Natural killer cell (primary cell): ENCODE measurements at regions not wholly inside any gene's neighbourhood (a gene's known extent, or its start where the extent isn't known, plus 50 kb on each side); places are given as distances from the start of the nearest gene placed in this dataset.

Source experiments
- ATAC-seq, 3 donors: fragments of 150-1000 bp in 2 of 3; fragments of 200-7000 bp in 1 of 3; cut with Tn5 transposase; 1 replicate in 1 of 3; 2 replicates in 2 of 3; pipeline ENCODE4 v1.10.0; 2021; ENCODE audit warnings: mild to moderate bottlenecking in 2 of 3, moderate library complexity in 2 of 3
- DNase-seq, 2 donors: peaks; one replicate each; pipeline versions ENCODE4 v3.0.0 to v3.0.0-alpha.2; 2013 to 2021; ENCODE audit warnings: mixed read lengths in 1 of 2
- H3K27ac ChIP-seq: one replicate; pipeline ENCODE4 v1.5.1; 2013; ENCODE audit warnings: mild to moderate bottlenecking, low read length
- H3K27me3 ChIP-seq: one replicate; pipeline ENCODE4 v1.6.1; 2013; ENCODE audit warnings: low read length; ENCODE audit not compliant: control insufficient read depth, insufficient read depth
- H3K36me3 ChIP-seq: one replicate; pipeline ENCODE4 v1.6.1; 2013; ENCODE audit warnings: low read length; ENCODE audit not compliant: control insufficient read depth, insufficient read depth
- H3K4me1 ChIP-seq: one replicate; pipeline ENCODE4 v1.6.1; 2013; ENCODE audit warnings: low read length; ENCODE audit not compliant: control insufficient read depth, insufficient read depth
- H3K4me3 ChIP-seq: one replicate; pipeline ENCODE4 v1.5.1; 2013; ENCODE audit warnings: low read length
- H3K9me3 ChIP-seq: one replicate; pipeline ENCODE4 v1.6.1; 2013; ENCODE audit warnings: low read length; ENCODE audit not compliant: control insufficient read depth, insufficient read depth
- H3K27ac Mint-ChIP-seq, 2 donors: one replicate each; pipeline ENCODE4 v1.8.0; 2022; ENCODE audit warnings: mild to moderate bottlenecking in 2 of 2, mixed read lengths in 2 of 2, moderate library complexity in 1 of 2
- H3K27me3 Mint-ChIP-seq, 2 donors: one replicate each; pipeline ENCODE4 v1.8.0; 2022; ENCODE audit warnings: low read depth in 2 of 2, mixed read lengths in 2 of 2
- H3K36me3 Mint-ChIP-seq: one replicate; pipeline ENCODE4 v1.8.0; 2022; ENCODE audit warnings: mixed read lengths
- H3K4me1 Mint-ChIP-seq, 2 donors: one replicate each; pipeline ENCODE4 v1.8.0; 2022; ENCODE audit warnings: mixed read lengths in 2 of 2
- H3K4me3 Mint-ChIP-seq: one replicate; pipeline ENCODE4 v1.8.0; 2022; ENCODE audit warnings: mild to moderate bottlenecking, moderate library complexity, mixed read lengths
- H3K9me3 Mint-ChIP-seq, 2 donors: one replicate each; pipeline ENCODE4 v1.8.0; 2022; ENCODE audit warnings: mixed read lengths in 2 of 2
- WGBS: methylation state at CpG from one replicate; pipeline ENCODE4 v1.1.7; 2013; ENCODE audit warnings: missing lambda C conversion rate; ENCODE audit not compliant: insufficient coverage; 5-methylcytosine and 5-hydroxymethylcytosine counted together
- intact Hi-C: fragments of 100-400 bp; cut with micrococcal nuclease; formaldehyde crosslinking; loops from one replicate; pipeline ENCODE4 v1.14.2; 2022
- TF ChIP-seq, protein P1 (sequence below): fragments of 200-600 bp; IDR thresholded peaks from one replicate; pipeline ENCODE4 v1.8.0; 2022; ENCODE audit warnings: antibody characterized with exemption

DNA sequence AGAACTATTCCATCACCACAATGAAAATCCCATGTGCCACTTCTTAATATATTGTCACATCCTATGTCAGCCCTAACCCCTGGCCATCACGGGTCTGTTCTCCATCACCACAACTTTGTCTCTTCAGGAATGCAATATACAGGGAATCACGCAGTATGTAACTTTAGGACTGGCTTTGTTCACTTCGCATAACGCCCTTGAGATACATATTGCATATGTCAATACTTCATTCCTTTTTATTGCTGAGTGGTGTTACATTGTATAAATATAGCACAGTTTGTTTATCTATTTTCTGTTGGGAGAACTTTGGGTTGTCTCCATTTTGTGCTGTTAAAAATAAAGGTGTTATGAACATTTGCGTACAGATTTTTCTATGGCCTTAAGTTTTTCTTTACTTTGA lies 195.4 kb upstream of the ZMIZ1 start:
- Mint-ChIP-seq H3K4me1 (peaks cover 8 to 9% of the 10 kb centered on the region in 2 donors), H3K36me3 (no peaks in the 10 kb centered on the region), H3K27me3 (peaks cover 20 to 40% of the 10 kb centered on the region in 2 donors), H3K4me3 (no peak overlapping the region), H3K27ac (no peak overlapping the region), H3K9me3 (no peaks in the 10 kb centered on the region)
- Histone ChIP-seq H3K36me3 (no peaks in the 10 kb centered on the region), H3K27me3 (no peaks in the 10 kb centered on the region), H3K9me3 (peaks cover under 1% of the 10 kb centered on the region), H3K4me3 (no peak overlapping the region), H3K27ac (no peak overlapping the region), H3K4me1 (no peaks in the 10 kb centered on the region)
- DNase-seq (no peak), ATAC-seq (no peak)
- intact Hi-C loops = no loop called here
- 91% methylated on average over 3 of the region's 5 CpGs for WGBS
- TF ChIP-seq, protein P1, sequence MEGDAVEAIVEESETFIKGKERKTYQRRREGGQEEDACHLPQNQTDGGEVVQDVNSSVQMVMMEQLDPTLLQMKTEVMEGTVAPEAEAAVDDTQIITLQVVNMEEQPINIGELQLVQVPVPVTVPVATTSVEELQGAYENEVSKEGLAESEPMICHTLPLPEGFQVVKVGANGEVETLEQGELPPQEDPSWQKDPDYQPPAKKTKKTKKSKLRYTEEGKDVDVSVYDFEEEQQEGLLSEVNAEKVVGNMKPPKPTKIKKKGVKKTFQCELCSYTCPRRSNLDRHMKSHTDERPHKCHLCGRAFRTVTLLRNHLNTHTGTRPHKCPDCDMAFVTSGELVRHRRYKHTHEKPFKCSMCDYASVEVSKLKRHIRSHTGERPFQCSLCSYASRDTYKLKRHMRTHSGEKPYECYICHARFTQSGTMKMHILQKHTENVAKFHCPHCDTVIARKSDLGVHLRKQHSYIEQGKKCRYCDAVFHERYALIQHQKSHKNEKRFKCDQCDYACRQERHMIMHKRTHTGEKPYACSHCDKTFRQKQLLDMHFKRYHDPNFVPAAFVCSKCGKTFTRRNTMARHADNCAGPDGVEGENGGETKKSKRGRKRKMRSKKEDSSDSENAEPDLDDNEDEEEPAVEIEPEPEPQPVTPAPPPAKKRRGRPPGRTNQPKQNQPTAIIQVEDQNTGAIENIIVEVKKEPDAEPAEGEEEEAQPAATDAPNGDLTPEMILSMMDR = no peak

GRCh38 chr10:78875331-78875877 lies 193.4 kb upstream of the ZMIZ1 start:
- Histone ChIP-seq H3K4me3 (no peak overlapping the region), H3K27ac (no peak overlapping the region), H3K9me3 (peaks cover 4% of the 10 kb centered on the region), H3K27me3 (peaks cover 4% of the 10 kb centered on the region), H3K36me3 (no peaks in the 10 kb centered on the region), H3K4me1 (no peaks in the 10 kb centered on the region)
- DNase-seq (no peak), ATAC-seq (no peak)
- TF ChIP-seq, protein P1 = no peak
- no CpG with 5 or more reads among the region's 2 CpGs for WGBS
- Mint-ChIP-seq H3K36me3 (peaks cover 13% of the 10 kb centered on the region), H3K4me1 (no peaks in the 10 kb centered on the region), H3K27ac (no peak overlapping the region), H3K9me3 (peaks cover 3 to 9% of the 10 kb centered on the region in 2 donors), H3K27me3 (peaks cover 19 to 35% of the 10 kb centered on the region in 2 donors), H3K4me3 (no peak overlapping the region)
- intact Hi-C loops = no loop called here

GRCh38 chr10:78875932-78876331 lies 192.8 kb upstream of the ZMIZ1 start:
- DNase-seq (no peak), ATAC-seq (no peak)
- Mint-ChIP-seq H3K4me3 (no peak overlapping the region), H3K9me3 (peaks cover 5 to 11% of the 10 kb centered on the region in 2 donors), H3K4me1 (no peaks in the 10 kb centered on the region), H3K36me3 (peaks cover 17% of the 10 kb centered on the region), H3K27me3 (peaks cover 20 to 38% of the 10 kb centered on the region in 2 donors), H3K27ac (no peak overlapping the region)
- peaks cover 4% of the 10 kb centered on the region for H3K9me3 ChIP-seq
- H3K4me3 ChIP-seq = no peak overlapping the region
- no peaks in the 10 kb centered on the region for H3K4me1 ChIP-seq
- H3K27me3 ChIP-seq = peaks cover 4% of the 10 kb centered on the region
- H3K36me3 ChIP-seq = no peaks in the 10 kb centered on the region
- intact Hi-C loops = no loop called here
- H3K27ac ChIP-seq = no peak overlapping the region
- TF ChIP-seq, protein P1 = no peak
- WGBS = 77% methylated on average over 4 of the region's 4 CpGs

- Mint-ChIP-seq H3K27ac (no peak overlapping the region), H3K4me1 (no peaks in the 10 kb centered on the region), H3K27me3 (peaks cover 19 to 38% of the 10 kb centered on the region in 2 donors), H3K9me3 (peaks cover 5 to 11% of the 10 kb centered on the region in 2 donors), H3K4me3 (no peak overlapping the region), H3K36me3 (peaks cover 17% of the 10 kb centered on the region)
- ATAC-seq (no peak), DNase-seq (no peak)
- Histone ChIP-seq H3K9me3 (peaks cover 4% of the 10 kb centered on the region), H3K27ac (no peak overlapping the region), H3K4me3 (no peak overlapping the region), H3K4me1 (no peaks in the 10 kb centered on the region), H3K27me3 (peaks cover 4% of the 10 kb centered on the region), H3K36me3 (no peaks in the 10 kb centered on the region)
- TF ChIP-seq, protein P1 = no peak
- 85% methylated on average over 4 of the region's 4 CpGs for WGBS
- intact Hi-C loops = no loop called here
Measured at GRCh38 chr10:78876449-78876848, 192.3 kb upstream of the ZMIZ1 start.
